BLaER1 (cell line): ENCODE measurements at regions not wholly inside any gene's neighbourhood (a gene's known extent, or its start where the extent isn't known, plus 50 kb on each side); places are given as distances from the start of the nearest gene placed in this dataset.

Experiments
- H3K27ac ChIP-seq: shearing (Covaris generic); formaldehyde crosslinking; 2 replicates; pipeline ENCODE4 v1.8.1; 2022
- H3K27me3 ChIP-seq: shearing (Covaris generic); formaldehyde crosslinking; 2 replicates; pipeline ENCODE4 v1.8.1; 2022
- H3K36me3 ChIP-seq: shearing (Covaris generic); formaldehyde crosslinking; 2 replicates; pipeline ENCODE4 v1.8.1; 2022
- H3K4me1 ChIP-seq: shearing (Covaris generic); formaldehyde crosslinking; 2 replicates; pipeline ENCODE4 v1.8.1; 2022
- H3K4me2 ChIP-seq: shearing (Covaris generic); formaldehyde crosslinking; 2 replicates; pipeline ENCODE4 v1.8.1; 2022
- H3K4me3 ChIP-seq: shearing (Covaris generic); formaldehyde crosslinking; 2 replicates; pipeline ENCODE4 v1.8.1; 2022
- H3K9ac ChIP-seq: shearing (Covaris generic); formaldehyde crosslinking; 2 replicates; pipeline ENCODE4 v1.8.1; 2022
- H3K9me3 ChIP-seq: shearing (Covaris generic); formaldehyde crosslinking; 2 replicates; pipeline ENCODE4 v1.8.1; 2022
- H4K20me1 ChIP-seq: shearing (Covaris generic); formaldehyde crosslinking; 2 replicates; pipeline ENCODE4 v1.8.1; 2022
- Cebpa-rat ChIP-seq: shearing (Covaris generic); IDR thresholded peaks from 2 replicates; pipeline ENCODE4 v1.8.1; 2022

DNA sequence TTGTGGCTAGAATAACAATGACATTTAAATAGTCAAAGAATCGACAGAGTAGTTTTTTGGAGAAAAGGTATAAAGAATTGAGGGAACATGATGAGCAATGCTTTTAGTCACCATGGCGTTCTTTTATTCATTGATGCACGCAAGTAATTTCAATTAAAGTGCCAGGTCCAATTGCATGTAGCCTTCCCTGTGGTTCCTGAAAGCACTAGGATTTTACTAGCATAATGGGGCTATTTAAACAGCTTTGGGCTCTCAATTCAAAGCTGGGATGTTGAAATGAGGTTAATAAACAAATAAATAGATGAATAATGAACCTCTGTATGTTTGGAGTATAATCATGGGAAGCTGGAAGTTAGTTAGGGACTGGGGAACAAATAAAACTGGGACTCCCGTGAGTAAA lies 121.2 kb upstream of the GAP43 start:
- Histone ChIP-seq H3K27ac (no peak overlapping the region), H3K9ac (no peak overlapping the region), H3K27me3 (no peaks in the 10 kb centered on the region), H3K9me3 (peaks cover 11% of the 10 kb centered on the region), H3K4me3 (no peak overlapping the region), H3K36me3 (no peaks in the 10 kb centered on the region), H3K4me2 (no peak overlapping the region), H3K4me1 (no peaks in the 10 kb centered on the region), H4K20me1 (no peaks in the 10 kb centered on the region)
- TF ChIP-seq Cebpa-rat: no peak

DNA sequence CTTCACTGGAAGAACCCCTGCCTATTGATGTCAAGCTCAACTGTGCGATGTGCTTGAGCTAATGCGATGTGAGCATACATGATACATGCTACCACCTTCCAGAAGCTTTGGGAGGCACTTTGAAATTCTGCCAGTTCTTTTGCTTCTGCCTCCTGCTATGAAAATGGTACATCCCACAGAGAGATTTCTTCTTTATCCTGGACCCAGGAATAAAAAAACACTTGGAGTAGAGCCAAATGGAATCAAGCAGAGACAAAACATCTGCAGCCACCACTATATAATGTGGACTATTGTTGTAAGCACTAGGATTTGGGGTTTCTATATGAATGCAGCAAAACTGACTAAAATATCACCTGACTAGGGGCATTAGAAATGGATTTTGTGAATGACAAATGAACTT lies 119.9 kb upstream of the GAP43 start:
- H4K20me1 ChIP-seq: no peaks in the 10 kb centered on the region
- H3K9ac ChIP-seq: no peak overlapping the region
- no peak overlapping the region for H3K4me2 ChIP-seq
- H3K27ac ChIP-seq: no peak overlapping the region
- H3K36me3 ChIP-seq: no peaks in the 10 kb centered on the region
- H3K4me3 ChIP-seq: no peak overlapping the region
- no peak for TF ChIP-seq Cebpa-rat
- no peaks in the 10 kb centered on the region for H3K27me3 ChIP-seq
- H3K9me3 ChIP-seq: peaks cover 11% of the 10 kb centered on the region
- no peaks in the 10 kb centered on the region for H3K4me1 ChIP-seq

DNA sequence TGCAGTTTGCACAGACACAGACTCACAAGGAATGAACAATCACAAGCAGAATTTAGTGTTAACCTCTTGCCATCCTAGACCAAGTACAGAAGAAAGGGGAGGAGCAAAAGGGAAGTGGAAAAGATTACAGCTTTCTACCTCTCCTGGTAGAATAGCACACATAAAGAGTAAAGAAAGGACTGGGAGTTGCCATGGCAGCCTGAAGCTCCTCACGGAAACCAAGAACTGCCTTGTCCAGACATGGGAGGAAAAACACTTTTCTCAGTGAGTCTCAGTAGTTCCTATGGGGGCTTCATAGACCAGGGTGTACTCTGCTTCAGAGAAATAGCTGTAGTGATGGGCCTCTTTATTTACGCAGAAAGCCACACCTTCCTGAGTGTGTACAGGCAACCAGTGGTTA lies 114.7 kb upstream of the GAP43 start:
- no peaks in the 10 kb centered on the region for H3K27me3 ChIP-seq
- H3K9me3 ChIP-seq: peaks cover 11% of the 10 kb centered on the region
- no peaks in the 10 kb centered on the region for H4K20me1 ChIP-seq
- H3K4me2 ChIP-seq: no peak overlapping the region
- H3K36me3 ChIP-seq: no peaks in the 10 kb centered on the region
- no peak overlapping the region for H3K27ac ChIP-seq
- H3K4me3 ChIP-seq: no peak overlapping the region
- no peak overlapping the region for H3K9ac ChIP-seq
- H3K4me1 ChIP-seq: peaks cover 13% of the 10 kb centered on the region
- no peak for TF ChIP-seq Cebpa-rat

DNA sequence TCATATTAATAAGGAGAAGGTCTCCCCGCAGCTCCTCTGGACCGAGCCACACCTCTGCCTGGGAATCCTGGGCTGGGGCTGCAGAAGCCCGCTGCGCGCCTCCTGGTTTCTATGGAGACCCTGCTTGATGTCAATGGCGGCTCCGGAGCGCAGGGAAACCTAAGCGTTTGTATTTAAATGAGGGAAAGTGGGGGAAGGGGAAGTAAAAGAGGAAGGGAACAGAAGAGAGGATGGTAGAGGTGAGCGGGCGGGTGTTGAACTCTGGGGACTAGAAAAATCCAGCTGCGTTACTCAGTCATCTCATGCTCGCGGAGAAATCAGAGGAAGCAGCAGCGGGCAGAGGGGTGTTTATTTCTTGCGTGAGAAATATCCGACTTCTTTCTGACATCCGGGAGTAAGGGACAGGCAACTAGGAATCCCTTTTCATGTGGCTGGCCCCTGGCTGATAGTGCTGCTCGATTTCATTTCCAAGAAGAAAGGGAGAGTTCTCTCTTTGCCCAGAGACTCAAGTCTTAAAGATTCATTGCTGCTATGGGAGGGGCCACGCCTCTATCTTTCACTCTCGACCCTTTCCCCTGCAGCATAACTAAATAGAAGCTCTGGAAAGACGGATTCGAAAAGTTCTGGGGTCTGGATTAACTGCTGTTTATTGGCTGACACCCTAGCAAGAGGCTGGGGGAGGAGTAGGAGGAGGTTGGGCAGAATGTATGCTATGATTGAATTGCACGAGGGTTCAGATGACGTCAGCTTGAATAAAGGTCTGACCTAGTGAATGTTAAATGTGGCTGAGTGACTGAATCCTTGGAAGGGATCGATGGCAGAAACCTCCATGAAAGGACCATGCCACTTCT lies 110.5 kb upstream of the GAP43 start:
- Histone ChIP-seq H3K27ac (no peak overlapping the region), H3K4me1 (peaks cover 15% of the 10 kb centered on the region), H3K27me3 (no peaks in the 10 kb centered on the region), H4K20me1 (no peaks in the 10 kb centered on the region), H3K4me3 (peak overlapping the region; percentile 9), H3K36me3 (no peaks in the 10 kb centered on the region), H3K9me3 (no peaks in the 10 kb centered on the region), H3K4me2 (peak overlapping the region; percentile 63), H3K9ac (no peak overlapping the region)
- no peak for TF ChIP-seq Cebpa-rat

DNA sequence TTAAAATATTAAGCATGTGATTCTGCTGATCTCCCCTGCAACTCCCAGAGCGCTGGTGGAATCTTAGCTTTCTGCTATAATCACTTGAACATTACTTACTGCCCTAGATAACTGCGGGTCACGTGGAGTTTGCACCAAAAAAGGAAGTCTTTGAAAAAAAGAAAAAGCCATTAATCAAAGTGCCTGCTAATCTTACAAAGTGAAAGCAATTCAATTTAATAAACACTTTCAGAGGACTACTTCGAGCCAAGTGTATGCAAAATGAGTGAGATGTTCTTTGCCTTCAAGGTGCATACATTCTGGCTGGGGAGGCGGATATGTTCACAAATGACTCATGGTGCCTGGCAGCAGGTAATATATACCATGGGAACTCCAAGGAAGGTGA lies 109.9 kb upstream of the GAP43 start:
- H4K20me1 ChIP-seq: no peaks in the 10 kb centered on the region
- H3K9ac ChIP-seq: no peak overlapping the region
- no peaks in the 10 kb centered on the region for H3K9me3 ChIP-seq
- H3K27me3 ChIP-seq: no peaks in the 10 kb centered on the region
- H3K4me3 ChIP-seq: peak overlapping the region; percentile 9
- no peak overlapping the region for H3K27ac ChIP-seq
- H3K36me3 ChIP-seq: no peaks in the 10 kb centered on the region
- no peak for TF ChIP-seq Cebpa-rat
- H3K4me1 ChIP-seq: peaks cover 15% of the 10 kb centered on the region
- H3K4me2 ChIP-seq: peak overlapping the region; percentile 63

DNA sequence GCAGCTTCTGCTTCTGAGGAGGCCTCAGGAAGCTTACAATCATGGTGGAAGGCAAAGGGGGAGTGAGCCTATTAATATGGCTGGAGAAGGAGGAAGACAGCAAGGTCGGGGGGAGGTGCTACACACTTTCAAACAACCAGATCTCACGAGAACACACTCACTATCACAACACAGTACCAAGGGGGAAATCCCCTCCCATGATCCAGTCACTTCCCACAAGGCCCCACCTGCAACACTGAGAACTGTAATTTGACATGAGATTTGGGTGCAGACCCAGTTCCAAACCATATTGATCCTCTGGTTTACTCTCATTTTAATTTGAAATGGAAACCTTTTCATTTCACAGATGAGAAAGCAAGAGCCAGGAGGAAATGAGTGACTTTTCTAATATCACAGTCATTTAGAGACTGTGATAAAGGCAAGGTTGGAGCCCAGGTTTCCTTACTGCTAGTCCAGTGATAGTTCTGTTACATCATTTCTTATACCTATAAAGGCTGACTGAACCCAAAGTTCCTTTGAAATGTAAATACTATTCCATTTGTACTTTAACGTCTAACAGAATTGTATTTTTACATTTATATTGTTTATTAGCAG lies 105.8 kb upstream of the GAP43 start:
- Histone ChIP-seq H3K9me3 (no peaks in the 10 kb centered on the region), H3K4me2 (no peak overlapping the region), H3K4me3 (no peak overlapping the region), H3K27ac (no peak overlapping the region), H3K4me1 (peaks cover 17% of the 10 kb centered on the region), H3K9ac (no peak overlapping the region), H4K20me1 (no peaks in the 10 kb centered on the region), H3K27me3 (no peaks in the 10 kb centered on the region), H3K36me3 (no peaks in the 10 kb centered on the region)
- no peak for TF ChIP-seq Cebpa-rat

DNA sequence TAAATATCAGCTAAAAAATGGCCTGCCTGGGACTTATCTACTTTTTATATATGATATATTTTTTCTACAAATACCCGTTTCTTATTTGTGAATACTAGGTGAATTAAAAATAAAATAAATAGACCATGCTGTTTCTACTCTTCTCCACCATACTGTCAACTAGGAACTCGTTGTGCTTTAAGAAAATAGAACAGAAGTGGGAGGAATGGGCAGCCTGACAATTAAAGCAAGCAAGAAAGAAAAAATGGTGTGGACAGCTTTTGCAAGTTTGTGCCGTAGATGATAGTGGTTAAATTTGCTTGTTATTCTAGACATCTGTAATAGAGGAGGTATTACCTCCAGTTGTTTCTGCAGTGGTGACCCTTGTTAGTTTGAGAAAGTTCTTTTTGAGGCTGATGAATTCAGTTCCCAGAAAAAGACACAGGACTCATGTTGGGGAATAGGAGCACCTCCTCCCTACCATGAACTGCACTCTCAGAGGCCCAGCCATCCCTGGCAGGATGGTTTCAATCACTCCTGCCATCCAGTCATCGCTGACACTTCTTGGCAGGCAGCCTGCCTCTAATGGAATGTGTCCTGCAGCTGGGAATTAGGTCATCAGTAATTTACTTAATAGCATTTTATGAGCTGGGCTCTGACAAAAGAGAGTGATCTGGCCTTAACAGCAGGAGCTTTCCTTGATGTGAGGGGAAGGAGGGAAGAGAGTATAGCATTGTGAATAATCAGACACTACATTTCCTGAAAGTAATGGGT lies 105.0 kb upstream of the GAP43 start:
- Histone ChIP-seq H3K9me3 (no peaks in the 10 kb centered on the region), H3K4me2 (no peak overlapping the region), H3K36me3 (no peaks in the 10 kb centered on the region), H3K4me1 (peaks cover 10% of the 10 kb centered on the region), H3K27me3 (no peaks in the 10 kb centered on the region), H3K4me3 (no peak overlapping the region), H3K9ac (no peak overlapping the region), H3K27ac (no peak overlapping the region), H4K20me1 (no peaks in the 10 kb centered on the region)
- TF ChIP-seq Cebpa-rat: no peak

DNA sequence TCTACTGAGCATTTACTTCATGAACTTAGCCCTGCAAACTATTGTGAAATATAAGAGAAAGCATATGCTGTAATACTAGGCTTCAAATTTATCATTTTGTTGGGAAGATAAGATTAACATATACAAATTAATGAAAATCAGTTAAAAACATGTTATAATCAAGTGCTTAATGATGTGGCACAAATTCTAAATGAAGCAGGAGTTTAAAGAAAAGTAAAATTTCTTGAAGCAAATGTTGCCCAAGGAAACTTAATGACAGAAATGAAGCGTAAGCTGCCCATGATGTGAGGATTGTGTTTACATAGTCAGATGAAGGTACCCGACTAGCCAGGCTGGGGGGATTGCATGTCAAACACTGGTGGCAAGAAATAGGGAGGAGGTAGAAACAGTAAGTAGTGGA lies 103.1 kb upstream of the GAP43 start:
- no peak overlapping the region for H3K4me3 ChIP-seq
- no peaks in the 10 kb centered on the region for H3K27me3 ChIP-seq
- H3K36me3 ChIP-seq: no peaks in the 10 kb centered on the region
- no peak overlapping the region for H3K27ac ChIP-seq
- H3K4me1 ChIP-seq: peaks cover 4% of the 10 kb centered on the region; the same call in 1 of the 2 replicates
- no peaks in the 10 kb centered on the region for H4K20me1 ChIP-seq
- no peak for TF ChIP-seq Cebpa-rat
- H3K4me2 ChIP-seq: 0 out of 2 replicates have a peak overlapping the region, but pooled peaks have one; percentile 16
- no peak overlapping the region for H3K9ac ChIP-seq
- H3K9me3 ChIP-seq: no peaks in the 10 kb centered on the region

DNA sequence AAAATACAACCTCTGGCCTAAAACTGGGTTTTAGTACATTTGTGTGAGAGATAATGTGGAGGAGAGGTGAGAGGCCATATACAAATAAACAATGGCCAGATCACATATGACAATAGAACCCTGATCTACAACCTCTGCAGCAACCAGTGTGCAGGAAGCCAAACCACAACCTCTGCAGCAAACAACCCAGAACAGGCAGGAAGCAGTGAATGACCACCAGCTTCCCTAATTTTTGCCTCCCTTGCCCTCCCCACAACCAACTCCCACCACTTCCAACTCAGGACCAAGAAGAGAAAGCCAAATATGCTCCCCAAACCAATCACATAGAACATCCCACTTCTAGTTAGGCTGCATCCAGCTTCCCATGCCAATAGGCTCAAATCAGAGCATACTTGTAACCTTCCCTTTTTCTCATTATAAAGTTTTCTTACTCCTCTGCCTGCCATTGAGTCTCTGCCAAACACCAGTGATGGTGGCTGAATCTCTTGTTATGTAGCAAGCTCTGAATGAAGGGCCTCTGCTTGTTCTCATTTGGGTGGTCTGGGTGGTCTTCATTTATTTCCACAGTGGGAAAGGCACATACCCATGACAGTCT lies 102.6 kb upstream of the GAP43 start:
- Histone ChIP-seq H3K27ac (no peak overlapping the region), H3K9ac (no peak overlapping the region), H3K36me3 (no peaks in the 10 kb centered on the region), H3K9me3 (no peaks in the 10 kb centered on the region), H3K4me2 (0 out of 2 replicates have a peak overlapping the region, but pooled peaks have one; percentile 16), H3K4me1 (peaks cover 4% of the 10 kb centered on the region; the same call in 1 of the 2 replicates), H3K27me3 (no peaks in the 10 kb centered on the region), H3K4me3 (no peak overlapping the region), H4K20me1 (no peaks in the 10 kb centered on the region)
- no peak for TF ChIP-seq Cebpa-rat
